ENCODE measurements at regions not wholly inside any gene's neighbourhood (a gene's known extent, or its start where the extent isn't known, plus 50 kb on each side); places are given as distances from the start of the nearest gene placed in this dataset.

DNA sequence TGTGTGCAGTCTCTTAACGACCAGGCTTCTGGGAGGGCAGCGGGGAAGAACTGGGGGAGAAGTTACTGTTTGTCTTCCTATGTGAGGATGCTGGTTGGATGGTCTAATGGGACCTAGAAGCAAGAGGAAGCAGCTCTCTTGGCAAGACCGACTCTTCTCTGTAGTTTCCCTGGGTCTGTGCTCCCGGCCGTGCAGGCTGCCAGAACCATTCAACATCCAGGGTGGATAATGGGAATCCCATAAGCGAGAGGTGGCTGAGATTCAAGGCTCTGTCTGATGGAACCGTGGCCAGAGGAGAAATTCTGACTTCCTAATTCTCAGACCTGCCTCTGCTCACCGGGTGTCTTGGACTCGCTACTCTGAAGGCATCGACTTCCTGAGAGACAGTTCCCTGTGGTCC is 561.0 kb upstream of the TBX3 start:
- TF ChIP-seq GATA3 (IDR thresholded peaks at IDR 0.05; ENCODE audit: low read depth, low read length) = no peak
- no peak for TF ChIP-seq GATA2 (IDR thresholded peaks at IDR 0.05; ENCODE audit: low read depth, low read length)
